ENCODE measurements at regions not wholly inside any gene's neighbourhood (a gene's known extent, or its start where the extent isn't known, plus 50 kb on each side); places are given as distances from the start of the nearest gene placed in this dataset.

DNA sequence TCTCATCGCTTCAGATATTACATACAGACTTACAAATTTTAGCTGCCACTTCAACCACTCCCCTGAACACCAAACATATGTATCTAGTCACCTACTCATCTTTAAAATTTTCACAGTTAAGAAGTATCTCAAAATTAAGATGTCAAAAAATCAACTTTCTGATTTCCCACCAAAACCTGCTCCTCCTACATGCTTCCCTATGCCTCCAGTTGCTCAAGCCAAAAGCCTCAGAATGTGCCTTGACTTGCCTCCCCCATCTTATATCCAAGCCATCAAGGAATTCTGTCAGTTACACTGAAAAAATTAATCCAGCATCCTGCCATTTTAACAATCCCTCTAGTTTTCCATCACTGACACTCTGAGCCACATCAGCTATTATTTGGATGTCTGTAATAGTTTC is 85.0 kb downstream of the SPRY2 start (continued):
- TF ChIP-seq HDAC2 (IDR thresholded peaks at IDR 0.05) = no peak

DNA sequence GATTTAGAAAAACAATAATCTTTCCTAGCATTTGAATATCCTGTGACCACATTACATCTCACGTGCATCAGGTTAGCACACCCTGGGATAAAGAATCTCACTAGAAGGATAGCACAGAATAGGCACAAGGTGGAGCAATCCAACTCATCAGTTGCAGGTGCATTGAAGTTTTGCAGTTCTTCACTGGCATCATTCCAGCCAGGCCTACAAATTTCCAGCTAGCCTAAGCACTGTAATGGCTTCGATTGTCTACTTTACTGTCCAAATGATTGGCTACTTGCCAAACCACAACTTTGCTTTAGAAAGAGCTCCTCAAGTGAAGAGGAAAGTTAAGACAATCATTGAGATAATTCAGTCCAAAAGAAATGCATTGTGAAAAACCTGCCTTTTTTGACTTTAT is 89.5 kb downstream of the SPRY2 start:
- WGBS (ENCODE audit: insufficient coverage, insufficient replicate concordance, low lambda C conversion rate, missing lambda C conversion rate) = 40% methylated on average over 2 of the region's 2 CpGs
- H3K9ac ChIP-seq (ENCODE audit: control insufficient read depth, insufficient read depth, low read length) = no peak overlapping the region
- no peaks in the 10 kb centered on the region for H3K4me1 ChIP-seq (ENCODE audit: control insufficient read depth, insufficient read depth, low read length)
- no peaks in the 10 kb centered on the region for H3K27me3 ChIP-seq (replicated peaks in 1 of 2; ENCODE audit: control insufficient read depth in 2 of 2, insufficient read depth in 2 of 2, low read length in 1 of 2)
- FAIRE-seq = no peak
- no peak for DNase-seq (ENCODE audit: low read depth, low spot score)
- no peaks in the 10 kb centered on the region for H3K36me3 ChIP-seq (ENCODE audit: control insufficient read depth in 2 of 2, insufficient read depth in 2 of 2, low read length in 1 of 2)
- ATAC-seq = peak; percentile 44
- no peak overlapping the region for H3K27ac ChIP-seq (ENCODE audit: control insufficient read depth, insufficient read depth)
- no peak overlapping the region for H3K4me2 ChIP-seq (ENCODE audit: control insufficient read depth, insufficient read depth)
- no peaks in the 10 kb centered on the region for H3K9me3 ChIP-seq (replicated peaks; ENCODE audit: control insufficient read depth, insufficient read depth, low read length)
- ChIA-PET SMC1A (ENCODE audit: uncharacterized antibody, unreplicated experiment) (interaction anchor here (0.6 to 6.8 kb wide), 6 partner anchors 11 to 202 kb away, joined by 4 to 66 read pairs (median 5); no protein-coding TSS in a partner anchor), POLR2A (interaction anchor here (0.7 kb wide), 1 partner anchor 13 kb away, joined by 3 read pairs; no protein-coding TSS in a partner anchor), RAD21 (ENCODE audit: unreplicated experiment) (interaction anchor here (0.8 to 1.7 kb wide), 3 partner anchors 11 to 16 kb away, joined by 3 to 12 read pairs (median 3); no protein-coding TSS in a partner anchor), CTCF (interaction anchor here (0.6 to 1.4 kb wide), 2 partner anchors 25 to 467 kb away, joined by 3 to 4 read pairs; no protein-coding TSS in a partner anchor)
- intact Hi-C loops (cut with micrococcal nuclease; ENCODE audit: unreplicated experiment) (loop anchor here (10.0 kb wide), 1 partner anchor 437 kb away; no protein-coding TSS in a partner anchor), in situ Hi-C loops (cut with MboI) (no loop called here)
- no peak overlapping the region for H3K4me3 ChIP-seq
- no peaks in the 10 kb centered on the region for H4K20me1 ChIP-seq (ENCODE audit: control insufficient read depth, insufficient read depth)
- TF ChIP-seq RUNX3 (IDR thresholded peaks at IDR 0.05; ENCODE audit: low read length) (peak; percentile 33; the same call in 1 of the 2 replicates), HDAC2 (IDR thresholded peaks at IDR 0.05) (no peak), SMAD1 (IDR thresholded peaks at IDR 0.05; ENCODE audit: low read depth, partially characterized antibody) (peak; percentile 71), RB1 (IDR thresholded peaks at IDR 0.05; ENCODE audit: borderline replicate concordance) (no peak), BMI1 (IDR thresholded peaks at IDR 0.05; ENCODE audit: borderline replicate concordance) (no peak), SUZ12 (IDR thresholded peaks at IDR 0.05; ENCODE audit: unreplicated experiment) (no peak), TCF3 (IDR thresholded peaks at IDR 0.05; ENCODE audit: borderline replicate concordance, insufficient read depth, low read depth, low read length) (no peak), RAD21 (IDR thresholded peaks at IDR 0.05; ENCODE audit: insufficient read depth, low read depth, low read length) (peak; percentile 6; the same call in 1 of the 2 replicates), BHLHE40 (IDR thresholded peaks at IDR 0.05; ENCODE audit: borderline replicate concordance in 1 of 2, low read depth in 2 of 2, low read length in 1 of 2) (peak; percentile 33 to 52; a peak in 2 of 4 replicates), HDGF (IDR thresholded peaks at IDR 0.05) (no peak), RCOR1 (conservative IDR thresholded peaks at IDR 0.05; ENCODE audit: low read depth, low read length) (no peak), KDM1A (IDR thresholded peaks at IDR 0.05; ENCODE audit: borderline replicate concordance) (no peak)
- TF ChIP-seq, protein P1, sequence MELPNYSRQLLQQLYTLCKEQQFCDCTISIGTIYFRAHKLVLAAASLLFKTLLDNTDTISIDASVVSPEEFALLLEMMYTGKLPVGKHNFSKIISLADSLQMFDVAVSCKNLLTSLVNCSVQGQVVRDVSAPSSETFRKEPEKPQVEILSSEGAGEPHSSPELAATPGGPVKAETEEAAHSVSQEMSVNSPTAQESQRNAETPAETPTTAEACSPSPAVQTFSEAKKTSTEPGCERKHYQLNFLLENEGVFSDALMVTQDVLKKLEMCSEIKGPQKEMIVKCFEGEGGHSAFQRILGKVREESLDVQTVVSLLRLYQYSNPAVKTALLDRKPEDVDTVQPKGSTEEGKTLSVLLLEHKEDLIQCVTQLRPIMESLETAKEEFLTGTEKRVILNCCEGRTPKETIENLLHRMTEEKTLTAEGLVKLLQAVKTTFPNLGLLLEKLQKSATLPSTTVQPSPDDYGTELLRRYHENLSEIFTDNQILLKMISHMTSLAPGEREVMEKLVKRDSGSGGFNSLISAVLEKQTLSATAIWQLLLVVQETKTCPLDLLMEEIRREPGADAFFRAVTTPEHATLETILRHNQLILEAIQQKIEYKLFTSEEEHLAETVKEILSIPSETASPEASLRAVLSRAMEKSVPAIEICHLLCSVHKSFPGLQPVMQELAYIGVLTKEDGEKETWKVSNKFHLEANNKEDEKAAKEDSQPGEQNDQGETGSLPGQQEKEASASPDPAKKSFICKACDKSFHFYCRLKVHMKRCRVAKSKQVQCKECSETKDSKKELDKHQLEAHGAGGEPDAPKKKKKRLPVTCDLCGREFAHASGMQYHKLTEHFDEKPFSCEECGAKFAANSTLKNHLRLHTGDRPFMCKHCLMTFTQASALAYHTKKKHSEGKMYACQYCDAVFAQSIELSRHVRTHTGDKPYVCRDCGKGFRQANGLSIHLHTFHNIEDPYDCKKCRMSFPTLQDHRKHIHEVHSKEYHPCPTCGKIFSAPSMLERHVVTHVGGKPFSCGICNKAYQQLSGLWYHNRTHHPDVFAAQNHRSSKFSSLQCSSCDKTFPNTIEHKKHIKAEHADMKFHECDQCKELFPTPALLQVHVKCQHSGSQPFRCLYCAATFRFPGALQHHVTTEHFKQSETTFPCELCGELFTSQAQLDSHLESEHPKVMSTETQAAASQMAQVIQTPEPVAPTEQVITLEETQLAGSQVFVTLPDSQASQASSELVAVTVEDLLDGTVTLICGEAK (IDR thresholded peaks at IDR 0.05; ENCODE audit: borderline replicate concordance) = no peak
- no peak overlapping the region for H2AFZ ChIP-seq (ENCODE audit: control insufficient read depth, low read depth, low read length)
- H3K79me2 ChIP-seq (ENCODE audit: control insufficient read depth, insufficient read depth, low read length) = no peaks in the 10 kb centered on the region
- no TSS peak for BruUV-seq (replicated peaks)

Measured in GM12878 (cell line).